Stimulated activated CD8-positive, alpha-beta memory T cell treated with anti-CD3 and anti-CD28 coated beads, Interleukin-7, amount 100 ng/mL, for 24 hours (primary cell): ENCODE measurements at regions not wholly inside any gene's neighbourhood (a gene's known extent, or its start where the extent isn't known, plus 50 kb on each side); places are given as distances from the start of the nearest gene placed in this dataset.

Source experiments
- DNase-seq: peaks from one replicate; pipeline ENCODE4 v3.0.0-alpha.2; 2020; ENCODE audit warnings: low read depth

- DNase-seq = no peak
These were observed 59.4 kb upstream of the PLAC1 start for GRCh38 chrX:134717698-134718097.

- no peak for DNase-seq
These were observed 58.3 kb upstream of the PLAC1 start for GRCh38 chrX:134716620-134717012.

GRCh38 chrX:134715930-134716619 lies 57.8 kb upstream of the PLAC1 start:
- no peak for DNase-seq

- DNase-seq = no peak
These were observed 56.4 kb upstream of the PLAC1 start for GRCh38 chrX:134714633-134715110.

- no peak for DNase-seq
These were observed 55.4 kb upstream of the PLAC1 start for GRCh38 chrX:134713618-134714107.

GRCh38 chrX:134712272-134712671 lies 54.0 kb upstream of the PLAC1 start:
- no peak for DNase-seq

GRCh38 chrX:134711135-134711921 lies 53.1 kb upstream of the PLAC1 start:
- no peak for DNase-seq
